HG03457 (cell line): ENCODE measurements at regions not wholly inside any gene's neighbourhood (a gene's known extent, or its start where the extent isn't known, plus 50 kb on each side); places are given as distances from the start of the nearest gene placed in this dataset.
"Not testable (repeated sequence)": the region's sequence is repeated elsewhere in the genome, so short reads cannot be mapped to it uniquely, and the experiment has no call there.

Source experiments
- ATAC-seq: cut with Tn5 transposase; IDR thresholded peaks from one replicate; pipeline ENCODE4 v1.9.1; 2021; ENCODE audit warnings: moderate number of reproducible peaks; ENCODE audit not compliant: unreplicated experiment

DNA sequence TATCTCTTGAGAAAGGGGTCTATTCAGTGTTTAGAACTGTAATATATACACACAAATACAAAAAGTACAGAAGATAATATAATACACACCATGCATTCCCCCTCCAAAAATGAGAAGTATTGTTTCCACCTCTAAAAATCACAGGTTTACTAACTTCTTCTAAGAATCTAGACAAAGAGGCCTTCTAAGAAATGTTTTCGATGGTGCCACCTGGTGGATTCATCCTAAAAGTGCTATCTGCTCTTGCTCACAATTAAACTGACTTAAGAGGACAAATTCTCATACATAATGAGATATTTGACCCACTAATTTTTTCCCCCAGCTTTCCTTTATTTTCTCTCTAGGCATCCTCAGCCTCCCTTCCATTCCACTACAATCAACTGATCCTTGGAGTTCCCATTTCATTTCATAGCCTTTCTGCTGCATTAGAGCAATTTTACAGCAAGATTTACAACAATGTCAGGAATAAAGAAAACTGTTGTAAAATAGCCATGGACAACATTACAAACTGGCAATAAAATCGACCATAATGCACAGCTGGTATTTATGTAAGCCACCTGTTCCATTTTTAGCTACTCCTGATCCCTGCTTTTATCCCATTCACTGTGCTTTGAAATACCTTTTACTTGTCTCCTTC is 124.6 kb downstream of the ARRDC4 start:
- no peak for ATAC-seq

DNA sequence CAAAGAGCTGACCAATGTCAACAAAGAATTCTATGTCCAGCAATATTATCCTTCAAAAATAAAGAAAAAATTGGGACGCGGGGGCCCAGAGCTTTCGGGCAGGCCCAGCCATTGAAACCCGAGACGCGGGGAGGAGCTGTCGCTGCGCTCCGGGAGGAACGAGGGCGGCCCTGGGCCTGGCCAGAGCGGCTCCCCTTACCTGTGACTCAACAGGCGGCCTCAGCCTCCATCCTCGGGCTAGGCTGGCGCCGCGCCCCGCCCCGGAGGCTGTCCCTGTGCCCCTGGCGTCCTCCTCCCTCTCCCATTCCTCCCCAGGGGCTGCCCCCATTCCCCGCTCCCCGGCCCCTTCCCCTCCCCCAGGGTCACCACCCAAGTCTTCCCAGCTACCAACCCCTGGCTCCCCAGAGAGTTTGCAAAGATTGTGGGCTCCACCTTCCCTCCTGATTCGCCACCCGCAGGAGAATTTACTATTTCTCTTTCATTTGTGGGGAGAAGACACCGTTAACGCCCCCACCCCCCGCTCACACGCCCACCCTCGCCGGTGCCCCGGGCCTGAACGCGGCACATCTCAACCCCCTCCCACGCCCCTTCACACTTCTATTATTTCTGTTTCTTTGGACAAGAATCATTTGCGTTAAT is 127.9 kb downstream of the ARRDC4 start:
- peak; percentile 90 for ATAC-seq

DNA sequence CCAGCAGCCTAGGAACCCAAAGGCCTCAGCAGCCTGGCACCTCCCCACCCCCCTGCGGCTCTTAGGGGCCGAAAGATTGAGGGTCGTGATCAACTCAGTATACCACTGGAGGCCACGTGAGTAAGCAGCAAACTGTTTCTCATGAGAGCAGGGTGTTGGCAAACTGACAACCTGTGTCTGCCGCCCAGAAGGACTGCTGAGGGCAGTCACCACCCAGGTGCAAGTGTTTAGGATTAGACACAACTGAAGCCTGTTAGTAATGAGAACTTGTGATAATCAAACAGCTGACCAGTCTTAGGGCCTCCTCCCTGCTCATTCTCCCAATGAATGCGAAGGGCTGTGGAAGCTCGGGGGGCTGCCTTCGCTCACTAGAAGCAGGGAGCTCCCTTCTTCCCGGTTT is 128.8 kb downstream of the ARRDC4 start:
- ATAC-seq = not testable (repeated sequence)

DNA sequence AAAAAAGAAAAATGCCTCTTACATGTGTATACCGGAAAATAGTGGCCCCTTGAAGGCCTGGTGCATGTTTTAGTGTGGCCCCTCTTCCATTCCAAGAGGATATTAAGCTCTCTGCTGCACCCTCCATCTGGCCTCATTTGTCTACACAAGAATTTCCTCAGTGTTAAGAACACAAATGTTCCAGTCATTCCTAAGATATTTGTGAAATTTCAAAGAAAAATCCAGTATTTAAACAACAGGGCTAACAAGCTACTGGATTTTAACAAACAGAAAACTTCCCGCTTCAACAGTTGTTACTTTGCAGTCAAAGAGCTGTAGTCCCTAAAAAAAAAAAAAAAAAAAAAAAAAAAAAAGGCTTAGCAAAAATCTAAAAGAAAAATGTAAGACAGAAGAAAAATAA is 137.5 kb downstream of the ARRDC4 start:
- ATAC-seq = not testable (repeated sequence)

DNA sequence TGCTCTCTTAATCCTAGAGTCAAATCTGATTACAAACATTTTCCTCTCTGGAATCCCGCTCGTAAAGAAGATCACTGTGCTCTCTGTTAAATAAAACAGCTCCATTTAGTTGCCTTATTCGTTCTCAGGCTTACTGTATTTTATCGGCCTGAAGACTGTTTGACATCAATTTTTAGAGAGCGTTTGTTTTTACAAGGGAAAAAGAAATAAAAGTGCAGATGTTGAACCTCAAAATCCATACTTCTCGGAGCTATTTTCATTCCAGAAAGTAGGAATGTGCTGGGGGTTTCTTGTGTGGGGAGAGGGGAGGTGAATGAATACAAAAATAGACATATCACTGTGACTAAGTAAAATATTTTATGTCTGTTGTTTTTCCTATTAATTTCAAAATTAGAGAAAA is 140.1 kb downstream of the ARRDC4 start:
- ATAC-seq = not testable (repeated sequence)

DNA sequence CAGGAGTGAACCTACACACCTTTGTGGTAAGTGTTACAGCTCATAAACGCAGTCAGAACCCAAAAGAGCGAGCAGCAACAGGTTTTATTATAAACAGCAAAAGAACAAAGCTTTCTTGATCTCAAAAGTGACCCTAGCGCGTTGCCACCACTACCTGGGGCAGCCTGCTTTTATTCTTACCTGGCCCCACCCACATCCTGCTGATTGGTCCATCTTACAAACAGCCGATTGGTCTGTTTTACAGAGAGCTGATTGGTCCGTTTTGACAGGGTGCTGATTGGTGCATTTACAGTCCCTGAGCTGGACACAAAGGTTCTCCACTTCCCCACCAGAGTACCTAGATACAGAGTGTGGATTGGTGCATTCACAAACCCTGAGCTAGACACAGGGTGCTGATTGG is 143.1 kb downstream of the ARRDC4 start:
- ATAC-seq = no peak

DNA sequence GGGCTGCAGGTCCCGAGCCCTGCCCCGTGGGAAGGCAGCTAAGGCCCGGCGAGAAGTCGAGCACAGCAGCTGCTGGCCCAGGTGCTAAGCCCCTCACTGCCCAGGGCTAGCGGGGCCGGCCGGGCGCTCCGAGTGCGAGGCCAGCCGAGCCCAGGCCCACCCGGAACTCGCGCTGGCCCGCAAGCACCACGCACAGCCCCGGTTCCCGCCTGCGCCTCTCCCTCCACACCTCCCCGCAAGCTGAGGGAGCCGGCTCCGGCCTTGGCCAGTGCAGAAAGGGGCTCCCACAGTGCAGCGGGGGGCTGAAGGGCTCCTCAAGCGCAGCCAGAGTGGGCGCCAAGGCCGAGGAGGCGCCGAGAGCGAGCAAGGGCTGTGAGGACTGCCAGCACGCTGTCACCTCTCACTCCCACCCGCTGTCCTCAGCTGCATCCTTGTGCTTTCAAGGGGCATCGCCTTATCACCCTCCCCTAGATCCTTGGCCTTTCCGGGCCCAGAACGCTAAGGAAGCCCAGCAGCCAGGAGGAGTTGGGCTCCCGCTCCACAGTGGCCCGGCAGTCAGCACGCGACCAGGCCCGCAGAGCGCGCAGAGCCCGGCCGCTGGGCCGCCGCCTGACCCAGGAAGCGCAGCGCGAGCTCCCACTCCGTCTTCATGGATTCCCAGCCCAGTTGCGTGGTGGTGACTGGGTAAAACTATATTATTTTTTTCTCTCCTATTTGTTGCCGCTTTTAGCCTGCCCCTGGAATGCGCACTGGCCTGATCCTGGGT is 144.1 kb downstream of the ARRDC4 start:
- ATAC-seq = not testable (repeated sequence)

DNA sequence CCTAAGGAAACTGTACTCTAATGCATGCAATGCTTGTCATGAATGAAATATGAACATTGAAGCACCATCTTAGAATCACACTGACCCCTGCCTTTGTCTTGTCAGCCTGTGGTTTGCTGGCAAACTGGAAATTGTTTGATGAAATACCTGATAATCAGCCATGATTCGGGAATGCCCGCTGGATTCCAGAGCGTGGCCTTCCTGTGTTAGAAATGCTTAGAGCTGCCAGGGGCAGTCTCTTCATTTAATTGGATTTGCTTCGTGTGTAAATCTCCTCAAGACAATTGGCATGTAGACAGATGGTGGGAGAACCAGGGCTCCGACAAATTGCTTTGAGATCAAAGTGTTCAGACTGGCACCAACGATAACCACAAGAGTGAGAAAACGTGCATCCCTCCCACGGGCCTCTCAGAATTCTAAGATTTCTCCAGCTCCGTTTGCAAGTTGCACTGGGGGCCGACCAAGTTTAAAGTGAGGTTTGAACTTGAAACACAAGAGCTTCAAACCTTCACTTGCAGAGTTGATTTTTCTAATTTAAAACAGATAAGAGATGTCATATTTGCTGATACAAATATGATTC is 146.2 kb downstream of the ARRDC4 start:
- ATAC-seq = not testable (repeated sequence)

DNA sequence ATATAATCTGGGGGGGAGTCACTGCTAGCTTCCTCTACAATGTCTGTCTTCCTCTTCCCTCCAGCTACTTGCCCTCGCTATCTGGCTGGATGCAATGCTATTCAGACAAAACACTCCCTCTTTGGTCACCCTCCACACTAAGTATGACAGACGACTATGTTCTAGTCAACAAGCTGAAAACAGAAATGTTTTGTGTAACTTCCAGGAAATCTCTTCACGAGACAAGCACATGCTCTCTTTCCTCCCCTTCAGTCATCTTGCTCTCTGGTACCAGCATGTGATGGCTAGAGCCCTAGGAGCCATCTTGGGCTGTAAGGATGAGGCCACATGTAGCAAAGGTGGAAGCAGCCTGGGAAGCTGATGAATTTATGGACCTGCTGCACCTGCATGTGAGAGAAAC is 151.3 kb downstream of the ARRDC4 start:
- ATAC-seq = no peak

DNA sequence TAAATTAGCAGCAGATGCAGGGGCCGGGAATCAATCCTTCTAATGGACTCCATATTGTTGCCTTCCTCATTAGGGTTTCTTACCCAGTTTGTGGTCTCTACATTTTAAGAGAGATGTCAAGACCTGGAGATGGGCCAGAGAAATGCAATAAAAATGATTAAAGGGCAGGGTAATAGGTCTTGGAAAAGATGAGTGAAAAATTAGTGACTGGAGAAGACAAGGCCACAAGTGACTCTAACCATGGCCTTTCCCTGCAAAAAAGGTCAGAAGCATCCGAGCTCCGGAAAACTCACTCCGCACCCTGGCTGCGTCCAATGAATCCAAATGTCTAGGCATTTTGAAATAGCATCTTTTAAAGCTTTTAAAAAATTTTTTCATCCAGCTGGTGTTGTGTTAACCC is 152.8 kb downstream of the ARRDC4 start:
- ATAC-seq = no peak

DNA sequence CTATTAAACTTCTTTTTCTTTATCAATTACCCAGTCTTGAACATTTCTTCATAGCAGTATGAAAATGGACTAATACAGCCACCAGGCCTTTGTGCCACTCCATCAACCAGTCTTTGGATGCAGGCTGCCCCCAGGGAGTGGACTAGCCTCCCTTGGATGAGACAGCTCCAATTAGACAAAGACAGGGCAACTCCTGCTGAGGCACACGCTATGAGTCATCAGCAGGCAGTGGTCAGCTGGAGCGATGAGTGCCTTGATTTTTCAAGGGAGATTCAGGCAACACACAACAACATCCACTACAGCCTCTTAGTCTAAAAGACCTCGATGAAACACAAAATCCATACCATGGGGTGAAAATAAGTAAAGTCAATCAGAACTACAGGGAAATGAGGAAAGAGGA is 160.1 kb downstream of the ARRDC4 start:
- no peak for ATAC-seq

DNA sequence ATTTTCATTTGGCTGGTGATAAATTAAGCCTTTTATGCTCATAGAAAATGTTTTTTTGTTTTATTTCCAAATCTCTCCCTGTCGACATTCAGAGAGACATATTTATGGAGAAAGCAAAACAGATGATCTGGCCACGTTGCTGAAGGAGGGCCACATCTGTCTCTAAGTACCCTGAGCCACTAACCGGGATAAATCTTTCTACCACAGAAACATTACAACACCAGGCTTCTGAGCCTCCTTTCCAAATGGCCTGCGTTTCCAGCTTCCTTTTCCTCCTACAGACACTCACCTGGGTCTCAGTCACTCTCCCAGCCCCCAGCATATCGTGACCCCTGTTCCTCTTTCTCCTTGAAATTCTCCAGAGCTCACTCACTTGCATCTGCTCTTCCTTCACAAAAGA is 161.0 kb downstream of the ARRDC4 start:
- no peak for ATAC-seq

DNA sequence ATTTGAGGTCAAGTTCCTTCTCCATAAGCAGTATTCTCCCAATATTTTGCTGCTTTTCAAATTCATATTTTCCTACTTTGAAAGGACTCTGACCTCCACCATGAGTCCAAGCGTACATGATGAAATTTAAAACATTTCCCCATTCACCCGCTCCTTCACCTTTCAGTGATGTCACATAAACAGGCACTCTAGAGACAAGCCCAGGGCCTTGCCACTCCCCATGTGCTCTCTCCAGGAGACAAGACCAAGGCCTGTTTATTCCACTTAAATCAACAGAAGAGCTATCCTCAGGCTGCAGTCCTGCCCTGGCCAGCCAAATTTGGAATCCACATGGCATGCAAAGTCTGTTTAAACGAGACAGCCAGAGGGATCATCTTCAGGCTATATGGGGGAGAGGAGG is 161.5 kb downstream of the ARRDC4 start:
- ATAC-seq = no peak

DNA sequence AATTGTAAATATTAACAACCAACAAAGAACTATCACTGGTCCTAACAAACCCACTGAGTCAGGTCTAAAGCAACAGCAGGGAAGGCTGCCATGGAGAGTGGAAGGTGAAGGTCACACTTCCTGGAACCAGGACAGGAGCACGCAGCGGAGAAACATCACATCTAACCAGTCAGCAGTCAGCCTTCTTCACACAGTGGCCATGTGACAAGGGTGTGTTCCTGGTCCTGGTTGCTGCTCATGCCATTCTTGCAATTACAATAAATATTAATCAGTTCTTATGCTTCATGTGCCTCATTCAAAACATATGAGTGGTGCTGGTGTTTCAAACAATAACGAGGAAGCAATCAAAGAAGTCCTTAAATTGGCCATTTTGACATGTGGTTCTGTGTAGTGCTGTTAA is 162.8 kb downstream of the ARRDC4 start:
- ATAC-seq = no peak

DNA sequence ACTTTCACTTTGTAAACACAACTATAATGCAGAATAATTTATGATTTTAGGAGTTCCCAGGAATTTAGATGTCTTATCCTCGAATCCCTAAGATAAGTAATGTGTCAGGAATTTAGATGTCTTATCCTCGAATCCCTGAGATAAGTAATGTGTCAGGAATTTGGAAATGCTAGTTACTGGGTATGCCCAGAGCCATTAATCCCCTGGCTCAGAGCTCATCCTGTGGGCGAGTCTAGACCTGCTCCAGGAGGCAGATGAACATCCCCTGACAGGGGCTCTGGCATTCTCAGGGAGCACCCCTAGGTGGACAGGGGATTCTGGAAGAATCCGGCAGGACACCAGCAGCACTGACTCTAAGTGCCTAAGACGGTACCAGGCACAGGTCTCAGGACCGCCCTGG is 163.3 kb downstream of the ARRDC4 start:
- ATAC-seq = no peak

DNA sequence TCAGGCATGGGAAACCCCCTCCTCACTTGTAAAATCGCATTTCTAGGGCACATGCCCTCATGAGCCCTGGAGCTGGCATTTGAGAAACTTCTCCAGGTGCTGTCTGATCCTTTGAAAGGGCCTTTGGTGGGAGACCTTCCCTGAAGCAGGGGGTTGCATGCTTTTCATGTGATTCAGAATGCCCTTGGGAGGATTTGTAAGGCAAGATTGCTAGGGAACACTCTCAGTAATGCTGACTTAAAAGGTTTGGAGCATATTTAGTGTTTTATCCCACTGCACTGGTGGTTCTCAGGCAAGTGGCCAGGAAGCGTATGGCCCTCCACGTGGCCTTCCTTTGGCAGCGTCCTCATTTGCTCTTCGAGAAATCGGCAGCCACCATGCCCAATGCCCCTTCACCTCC is 164.1 kb downstream of the ARRDC4 start:
- ATAC-seq = no peak

DNA sequence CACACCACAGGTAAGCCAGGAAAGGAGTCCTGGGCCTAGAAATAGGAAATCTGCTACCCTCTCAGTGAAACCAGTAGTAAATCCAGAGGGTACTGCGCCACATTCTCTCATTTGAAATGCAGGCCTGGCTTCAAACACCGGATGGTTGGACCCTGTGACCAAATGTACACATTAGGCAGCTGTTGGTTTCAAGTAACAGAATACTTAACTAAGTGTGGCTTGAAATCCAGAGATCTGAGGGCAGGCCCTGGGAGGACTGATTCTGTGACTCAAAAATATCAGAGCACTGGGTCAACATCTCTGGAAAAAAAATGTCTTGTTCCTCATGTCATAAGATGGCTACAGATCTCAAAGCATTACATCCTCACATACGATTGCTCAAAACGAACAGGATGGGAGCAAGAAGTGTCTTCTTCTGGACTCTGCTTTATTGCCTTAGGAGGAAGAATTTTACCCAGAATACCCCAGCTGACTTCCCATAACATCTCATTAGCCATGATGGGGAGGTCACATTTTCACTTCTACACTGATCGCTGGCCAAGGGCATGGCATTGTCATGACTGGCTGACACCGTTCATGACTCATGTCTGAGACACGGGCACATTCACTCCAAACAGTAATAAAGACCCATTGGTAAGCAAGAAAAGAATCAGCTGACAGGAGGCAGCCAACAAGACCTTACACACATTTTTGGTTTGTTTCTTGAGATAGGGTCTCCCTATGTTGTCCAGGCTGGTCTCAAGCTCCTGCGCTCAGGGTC is 166.0 kb downstream of the ARRDC4 start:
- no peak for ATAC-seq

DNA sequence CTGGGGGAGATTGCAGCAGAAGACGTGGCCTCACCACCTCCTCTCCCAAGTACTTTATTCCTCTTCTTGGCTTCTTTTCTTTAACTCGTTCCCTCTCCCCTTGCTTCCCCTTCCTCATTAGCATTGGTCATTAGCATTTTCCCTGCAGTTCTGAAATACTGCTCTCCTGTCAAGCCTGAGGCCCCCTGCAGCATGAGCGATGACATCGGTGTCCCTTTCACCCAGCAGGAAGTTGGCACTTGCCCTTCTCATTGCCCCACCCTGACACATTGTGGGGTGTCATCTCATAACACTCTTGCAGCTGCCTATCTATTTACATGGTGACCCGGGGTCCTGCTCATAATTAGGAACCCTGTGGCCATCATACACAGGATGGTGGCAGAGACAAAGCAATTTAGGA is 167.1 kb downstream of the ARRDC4 start:
- no peak for ATAC-seq

DNA sequence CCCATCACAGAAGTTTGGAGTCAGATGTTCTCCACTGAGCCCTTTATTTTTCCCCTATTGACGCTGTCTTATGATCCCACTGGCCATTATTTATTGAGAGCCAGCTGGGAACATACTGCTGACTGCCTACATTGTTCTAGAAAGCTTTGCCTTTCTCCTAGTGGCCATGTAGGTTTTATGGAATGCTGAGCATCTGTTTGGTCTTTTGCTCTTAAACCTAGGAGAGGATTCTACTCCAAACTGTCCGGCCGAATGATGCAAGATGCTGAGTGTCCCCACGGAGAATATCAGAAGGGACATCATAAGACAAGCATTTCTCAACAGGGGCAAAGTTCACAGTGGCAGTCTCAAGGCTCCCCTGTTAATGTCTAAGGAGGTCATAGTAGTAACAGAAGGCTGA is 171.4 kb downstream of the ARRDC4 start:
- ATAC-seq = no peak

DNA sequence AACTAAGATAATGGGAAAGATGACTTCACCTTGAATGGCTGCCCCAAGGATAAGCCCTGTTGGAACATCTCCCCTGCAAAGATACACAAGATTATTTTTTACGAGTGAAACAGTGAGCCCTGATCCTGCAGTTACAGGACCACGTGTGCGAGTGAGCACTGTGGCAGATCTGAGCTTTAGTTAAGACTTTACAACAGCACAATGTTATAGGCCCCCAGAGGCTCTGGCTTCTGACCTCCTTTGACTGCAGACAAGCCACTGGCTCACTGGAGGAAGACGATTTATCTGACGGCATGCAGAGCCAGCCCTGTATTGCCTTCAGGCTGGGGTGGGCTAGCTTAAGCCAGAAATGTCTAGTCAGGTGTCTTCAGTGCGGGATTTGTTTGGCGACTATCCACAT is 174.4 kb downstream of the ARRDC4 start:
- no peak for ATAC-seq

DNA sequence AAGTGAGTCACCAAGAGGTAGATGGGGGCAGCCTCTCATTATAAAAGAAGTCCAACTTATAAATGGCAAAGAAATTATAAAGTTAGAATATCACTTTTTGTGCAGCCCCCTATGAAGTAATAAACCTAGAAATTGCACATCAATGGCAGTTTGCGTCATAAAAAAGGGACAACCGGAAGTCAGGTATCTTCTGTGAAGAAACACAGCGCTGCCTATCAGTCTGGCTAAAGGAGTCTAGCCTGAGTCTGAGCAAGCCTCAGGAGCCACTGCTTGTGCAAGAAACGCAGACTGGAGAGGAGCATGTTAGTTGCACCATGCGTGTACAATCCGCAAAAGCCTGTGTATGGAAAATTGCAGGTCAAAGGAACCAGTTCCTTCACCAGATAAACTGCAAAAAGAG is 178.4 kb downstream of the ARRDC4 start:
- ATAC-seq = no peak
